ENCODE measurements at regions not wholly inside any gene's neighbourhood (a gene's known extent, or its start where the extent isn't known, plus 50 kb on each side); places are given as distances from the start of the nearest gene placed in this dataset.

DNA sequence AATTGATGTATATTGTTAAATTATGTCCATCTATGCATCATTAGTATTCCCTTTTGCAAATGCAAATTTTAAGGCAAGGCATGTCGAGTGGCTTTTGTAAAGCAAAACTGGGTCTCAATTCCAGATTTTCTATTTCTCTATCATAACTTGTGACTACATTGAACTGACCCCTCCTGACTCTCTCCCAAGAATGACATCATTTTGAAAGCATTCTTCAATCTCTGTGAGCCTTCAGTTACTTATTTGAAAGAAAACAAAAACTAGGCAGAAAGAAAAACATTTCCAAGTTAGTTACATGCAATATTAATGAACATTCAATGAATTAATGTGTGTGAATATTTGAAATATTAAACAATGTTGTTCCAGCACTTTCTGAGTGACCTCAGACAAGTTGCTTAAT, 314.3 kb upstream of the CLNK start:
- no peaks in the 10 kb centered on the region for H4K20me1 ChIP-seq (ENCODE audit: insufficient read depth)
- H3K27me3 ChIP-seq (ENCODE audit: insufficient read depth, low read depth), result no peaks in the 10 kb centered on the region
- intact Hi-C loops (cut with micrococcal nuclease; ENCODE audit: unreplicated experiment), result no loop called here
- H3K36me3 ChIP-seq (ENCODE audit: low read depth), result no peaks in the 10 kb centered on the region
- no peak overlapping the region for H3K4me2 ChIP-seq
- ChIA-PET POLR2A (ENCODE audit: unreplicated experiment) (no interaction called here), CTCF (no interaction called here)
- BruUV-seq (replicated peaks), result no TSS peak
- DNase-seq, result no peak
- no peaks in the 10 kb centered on the region for H3F3A ChIP-seq (ENCODE audit: insufficient read depth, low read depth)
- H3K79me2 ChIP-seq (ENCODE audit: low read depth), result no peaks in the 10 kb centered on the region
- no peaks in the 10 kb centered on the region for H3K9me3 ChIP-seq (ENCODE audit: insufficient read depth, low read depth)
- H3K4me3 ChIP-seq, result no peak overlapping the region
- no peak overlapping the region for H3K27ac ChIP-seq
- no peaks in the 10 kb centered on the region for H3K4me1 ChIP-seq (replicated peaks; ENCODE audit: insufficient read depth)
- no peak overlapping the region for H2AFZ ChIP-seq
- H3K9me2 ChIP-seq (ENCODE audit: insufficient read depth), result no peaks in the 10 kb centered on the region
- no peak for TF ChIP-seq EZH2 (IDR thresholded peaks at IDR 0.05; ENCODE audit: low read depth)

DNA sequence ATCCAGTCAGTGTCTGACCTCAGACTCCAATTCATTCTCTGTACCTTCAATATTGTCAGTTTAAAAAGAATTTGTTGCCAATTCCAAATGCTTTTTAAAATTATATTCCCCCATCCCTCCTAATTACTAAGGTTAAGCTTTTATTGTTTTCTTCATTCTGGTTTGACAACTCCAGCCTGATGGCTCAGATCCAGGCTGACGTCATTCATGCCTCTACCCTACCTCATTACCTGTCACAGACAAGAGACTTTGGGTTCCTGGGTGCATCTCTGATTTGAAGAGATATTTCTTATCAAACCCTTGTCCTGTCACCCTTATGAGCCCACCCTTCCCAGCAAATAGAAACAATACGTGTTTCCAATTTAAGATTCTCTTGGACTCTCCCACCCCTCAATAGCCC, 300.2 kb upstream of the CLNK start:
- TF ChIP-seq EZH2 (IDR thresholded peaks at IDR 0.05; ENCODE audit: low read depth) (no peak), CTCF (conservative IDR thresholded peaks at IDR 0.05) (no peak)
- intact Hi-C loops (cut with micrococcal nuclease; ENCODE audit: unreplicated experiment), result no loop called here
- Histone ChIP-seq H3K9me3 (ENCODE audit: insufficient read depth, low read depth) (no peaks in the 10 kb centered on the region), H4K20me1 (ENCODE audit: insufficient read depth) (no peaks in the 10 kb centered on the region), H3K36me3 (ENCODE audit: low read depth) (no peaks in the 10 kb centered on the region), H3K27me3 (ENCODE audit: insufficient read depth, low read depth) (no peaks in the 10 kb centered on the region), H3K27ac (no peak overlapping the region), H3F3A (ENCODE audit: insufficient read depth, low read depth) (no peaks in the 10 kb centered on the region), H2AFZ (no peak overlapping the region), H3K9me2 (ENCODE audit: insufficient read depth) (no peaks in the 10 kb centered on the region), H3K79me2 (ENCODE audit: low read depth) (no peaks in the 10 kb centered on the region), H3K4me1 (replicated peaks; ENCODE audit: insufficient read depth) (no peaks in the 10 kb centered on the region), H3K4me2 (no peak overlapping the region), H3K4me3 (no peak overlapping the region)
- DNase-seq, result no peak
- ChIA-PET CTCF (no interaction called here), POLR2A (ENCODE audit: unreplicated experiment) (no interaction called here)
- no TSS peak for BruUV-seq (replicated peaks)

GRCh38 chr4:10983885-10984640, 299.5 kb upstream of the CLNK start:
- Histone ChIP-seq H3K4me3 (no peak overlapping the region), H3F3A (ENCODE audit: insufficient read depth, low read depth) (no peaks in the 10 kb centered on the region), H3K9me2 (ENCODE audit: insufficient read depth) (no peaks in the 10 kb centered on the region), H3K4me2 (no peak overlapping the region), H3K27me3 (ENCODE audit: insufficient read depth, low read depth) (no peaks in the 10 kb centered on the region), H3K9me3 (ENCODE audit: insufficient read depth, low read depth) (no peaks in the 10 kb centered on the region), H2AFZ (no peak overlapping the region), H3K36me3 (ENCODE audit: low read depth) (no peaks in the 10 kb centered on the region), H4K20me1 (ENCODE audit: insufficient read depth) (no peaks in the 10 kb centered on the region), H3K4me1 (replicated peaks; ENCODE audit: insufficient read depth) (no peaks in the 10 kb centered on the region), H3K79me2 (ENCODE audit: low read depth) (no peaks in the 10 kb centered on the region), H3K27ac (no peak overlapping the region)
- ChIA-PET POLR2A (ENCODE audit: unreplicated experiment) (no interaction called here), CTCF (no interaction called here)
- no peak for TF ChIP-seq EZH2 (IDR thresholded peaks at IDR 0.05; ENCODE audit: low read depth)
- intact Hi-C loops (cut with micrococcal nuclease; ENCODE audit: unreplicated experiment), result no loop called here
- no peak for DNase-seq
- BruUV-seq (replicated peaks), result no TSS peak

GRCh38 chr4:10983268-10983667, 298.7 kb upstream of the CLNK start:
- Histone ChIP-seq H3K4me3 (no peak overlapping the region), H3F3A (ENCODE audit: insufficient read depth, low read depth) (no peaks in the 10 kb centered on the region), H3K79me2 (ENCODE audit: low read depth) (no peaks in the 10 kb centered on the region), H3K36me3 (ENCODE audit: low read depth) (no peaks in the 10 kb centered on the region), H4K20me1 (ENCODE audit: insufficient read depth) (no peaks in the 10 kb centered on the region), H3K4me1 (replicated peaks; ENCODE audit: insufficient read depth) (no peaks in the 10 kb centered on the region), H3K9me3 (ENCODE audit: insufficient read depth, low read depth) (no peaks in the 10 kb centered on the region), H3K27me3 (ENCODE audit: insufficient read depth, low read depth) (no peaks in the 10 kb centered on the region), H3K9me2 (ENCODE audit: insufficient read depth) (no peaks in the 10 kb centered on the region), H3K27ac (no peak overlapping the region), H3K4me2 (no peak overlapping the region), H2AFZ (no peak overlapping the region)
- TF ChIP-seq EZH2 (IDR thresholded peaks at IDR 0.05; ENCODE audit: low read depth), result no peak
- TF ChIP-seq CTCF (conservative IDR thresholded peaks at IDR 0.05), result no peak
- no peak for DNase-seq
- CTCF ChIA-PET, result no interaction called here
- intact Hi-C loops (cut with micrococcal nuclease; ENCODE audit: unreplicated experiment), result no loop called here
- POLR2A ChIA-PET (ENCODE audit: unreplicated experiment), result no interaction called here
- BruUV-seq (replicated peaks), result no TSS peak
